ENCODE measurements at regions not wholly inside any gene's neighbourhood (a gene's known extent, or its start where the extent isn't known, plus 50 kb on each side); places are given as distances from the start of the nearest gene placed in this dataset.

DNA sequence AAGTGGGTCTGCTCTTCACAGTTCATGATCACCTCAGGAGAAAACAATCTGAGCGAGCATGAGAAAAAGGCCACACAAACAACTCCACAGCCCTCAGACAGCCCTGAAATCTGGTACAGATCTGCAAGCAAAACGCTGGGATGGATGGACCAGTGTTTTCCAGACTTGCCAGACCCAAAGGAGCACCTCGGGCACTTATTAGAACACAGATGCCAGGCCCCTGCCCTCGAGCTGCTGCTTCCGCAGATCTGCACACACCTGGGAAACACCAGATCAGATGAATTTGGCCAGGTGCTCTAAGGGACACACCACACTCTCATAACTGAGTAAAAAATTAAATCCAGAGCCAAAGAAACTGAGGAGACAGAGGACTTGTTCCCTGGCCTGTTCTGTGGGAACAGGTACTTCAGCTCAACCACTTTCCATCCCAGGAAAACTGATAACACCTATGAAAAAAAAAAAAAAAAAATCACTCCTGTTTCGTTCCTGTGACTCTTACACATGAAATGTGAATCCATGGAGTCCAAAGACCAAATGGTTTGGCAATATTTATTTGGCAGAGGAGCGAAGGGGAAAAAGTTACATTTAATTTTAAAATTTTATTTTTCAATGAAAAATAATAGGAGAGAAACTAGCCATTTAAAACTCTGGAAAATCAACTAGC, 202.9 kb upstream of the ESRRG start:
- no peak for TF ChIP-seq POLR2A (IDR thresholded peaks at IDR 0.05; ENCODE audit: low read depth, low read length)
- no peak for TF ChIP-seq TAF1 (IDR thresholded peaks at IDR 0.05; ENCODE audit: borderline replicate concordance, low read depth, low read length)
- TF ChIP-seq POLR2AphosphoS5 (IDR thresholded peaks at IDR 0.05; ENCODE audit: low read depth, low read length) = no peak

Data from GM12892 (cell line).